Tibial artery (tissue), 4 donors: ENCODE measurements at regions not wholly inside any gene's neighbourhood (a gene's known extent, or its start where the extent isn't known, plus 50 kb on each side); places are given as distances from the start of the nearest gene placed in this dataset.

Experiments
- DNase-seq, 2 donors: peaks; one replicate each; pipeline ENCODE4 v3.0.0-alpha.2; 2019
- H3K27ac ChIP-seq, 2 donors: fragments of 200-600 bp; sonication (generic) in 1 of 2; 1 replicate in 1 of 2; 2 replicates in 1 of 2; pipeline ENCODE4 v1.5.1; 2018 to 2019; ENCODE audit warnings: mild to moderate bottlenecking in 1 of 2
- H3K27me3 ChIP-seq, 2 donors: fragments of 200-600 bp; sonication (generic) in 1 of 2; one replicate each; pipeline versions ENCODE4 v1.5.1 to v1.6.0; 2016 to 2019
- H3K36me3 ChIP-seq, 3 donors: fragments of 200-600 bp; sonication (generic) in 2 of 3; one replicate each; pipeline ENCODE4 v1.5.1; 2016 to 2019; ENCODE audit warnings: mild to moderate bottlenecking in 2 of 3
- H3K4me1 ChIP-seq, 4 donors: fragments of 200-600 bp; sonication (generic) in 2 of 4; 1 replicate in 3 of 4; 2 replicates in 1 of 4; pipeline ENCODE4 v1.5.1; 2016 to 2019
- H3K4me3 ChIP-seq, 2 donors: fragments of 200-600 bp; sonication (generic) in 1 of 2; 1 replicate in 1 of 2; 2 replicates in 1 of 2; pipeline ENCODE4 v1.5.1; 2018 to 2019; ENCODE audit warnings: mild to moderate bottlenecking in 2 of 2
- H3K9me3 ChIP-seq, 3 donors: fragments of 200-600 bp; sonication (generic) in 1 of 3; one replicate each; pipeline ENCODE4 v1.5.1; 2016 to 2019
- intact Hi-C: fragments of 100-400 bp; cut with DNase I; formaldehyde crosslinking; loops from one replicate; pipeline ENCODE4 v1.15.0; 2023; ENCODE audit warnings: low total_unique reads
- TF ChIP-seq, protein P1 (sequence below), 2 experiments: fragments of 200-600 bp in 1 of 2; fragments of 450-650 bp in 1 of 2; IDR thresholded peaks; one replicate each; pipeline ENCODE4 v1.5.1; 2017 to 2019; ENCODE audit warnings: antibody characterized with exemption in 2 of 2, mild to moderate bottlenecking in 1 of 2, moderate library complexity in 1 of 2

GRCh38 chr2:56084111-56084901, 99.5 kb upstream of the CCDC85A start:
- Histone ChIP-seq H3K4me3 (no peak overlapping the region), H3K9me3 (no peaks in the 10 kb centered on the region), H3K27me3 (no peaks in the 10 kb centered on the region), H3K4me1 (no peaks in the 10 kb centered on the region), H3K36me3 (no peaks in the 10 kb centered on the region), H3K27ac (no peak overlapping the region)
- no peak for DNase-seq
- TF ChIP-seq, protein P1, sequence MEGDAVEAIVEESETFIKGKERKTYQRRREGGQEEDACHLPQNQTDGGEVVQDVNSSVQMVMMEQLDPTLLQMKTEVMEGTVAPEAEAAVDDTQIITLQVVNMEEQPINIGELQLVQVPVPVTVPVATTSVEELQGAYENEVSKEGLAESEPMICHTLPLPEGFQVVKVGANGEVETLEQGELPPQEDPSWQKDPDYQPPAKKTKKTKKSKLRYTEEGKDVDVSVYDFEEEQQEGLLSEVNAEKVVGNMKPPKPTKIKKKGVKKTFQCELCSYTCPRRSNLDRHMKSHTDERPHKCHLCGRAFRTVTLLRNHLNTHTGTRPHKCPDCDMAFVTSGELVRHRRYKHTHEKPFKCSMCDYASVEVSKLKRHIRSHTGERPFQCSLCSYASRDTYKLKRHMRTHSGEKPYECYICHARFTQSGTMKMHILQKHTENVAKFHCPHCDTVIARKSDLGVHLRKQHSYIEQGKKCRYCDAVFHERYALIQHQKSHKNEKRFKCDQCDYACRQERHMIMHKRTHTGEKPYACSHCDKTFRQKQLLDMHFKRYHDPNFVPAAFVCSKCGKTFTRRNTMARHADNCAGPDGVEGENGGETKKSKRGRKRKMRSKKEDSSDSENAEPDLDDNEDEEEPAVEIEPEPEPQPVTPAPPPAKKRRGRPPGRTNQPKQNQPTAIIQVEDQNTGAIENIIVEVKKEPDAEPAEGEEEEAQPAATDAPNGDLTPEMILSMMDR (IDR thresholded peaks at IDR 0.05): no peak
- intact Hi-C loops: no loop called here

DNA sequence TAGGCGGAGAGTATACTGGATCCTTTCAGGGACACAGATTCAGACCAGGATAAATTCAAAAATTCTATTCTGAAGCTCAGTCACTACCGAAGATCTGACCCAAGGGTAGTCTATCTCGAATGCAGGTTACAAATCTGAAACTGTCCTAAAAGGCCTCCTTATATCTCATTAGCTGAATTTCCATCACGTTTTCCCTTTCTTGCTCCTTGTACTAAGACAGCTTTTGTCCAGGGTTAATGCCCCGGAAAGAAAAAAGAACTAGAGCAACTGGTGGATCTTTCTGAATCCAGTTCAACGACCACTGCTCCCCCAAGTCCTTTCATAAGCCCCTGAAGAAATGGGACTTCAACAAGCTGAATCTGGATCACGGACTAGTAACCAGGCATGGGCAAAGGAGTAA, 97.5 kb upstream of the CCDC85A start:
- intact Hi-C loops: no loop called here

GRCh38 chr2:56088411-56088810, 95.4 kb upstream of the CCDC85A start:
- TF ChIP-seq, protein P1 (IDR thresholded peaks at IDR 0.05): no peak
- Histone ChIP-seq H3K27me3 (no peaks in the 10 kb centered on the region), H3K9me3 (no peaks in the 10 kb centered on the region), H3K27ac (no peak overlapping the region), H3K36me3 (no peaks in the 10 kb centered on the region), H3K4me1 (no peaks in the 10 kb centered on the region), H3K4me3 (no peak overlapping the region)
- intact Hi-C loops: no loop called here
- DNase-seq: no peak

More for the DNA sequence above, 97.5 kb upstream of the CCDC85A start:
- DNase-seq: no peak
- no peaks in the 10 kb centered on the region for H3K9me3 ChIP-seq
- H3K4me1 ChIP-seq: no peaks in the 10 kb centered on the region
- H3K4me3 ChIP-seq: no peak overlapping the region
- no peaks in the 10 kb centered on the region for H3K36me3 ChIP-seq
- no peak overlapping the region for H3K27ac ChIP-seq
- TF ChIP-seq, protein P1 (IDR thresholded peaks at IDR 0.05): no peak
- H3K27me3 ChIP-seq: no peaks in the 10 kb centered on the region

- no peak overlapping the region for H3K4me3 ChIP-seq
- no peaks in the 10 kb centered on the region for H3K4me1 ChIP-seq
- intact Hi-C loops: no loop called here
- H3K27ac ChIP-seq: no peak overlapping the region
- no peaks in the 10 kb centered on the region for H3K9me3 ChIP-seq
- TF ChIP-seq, protein P1 (IDR thresholded peaks at IDR 0.05): no peak
- H3K36me3 ChIP-seq: no peaks in the 10 kb centered on the region
- DNase-seq: no peak
- H3K27me3 ChIP-seq: no peaks in the 10 kb centered on the region
Measured at GRCh38 chr2:56089931-56090330, 93.9 kb upstream of the CCDC85A start.

GRCh38 chr2:56099963-56100362, 83.8 kb upstream of the CCDC85A start:
- Histone ChIP-seq H3K4me1 (peaks cover 0 to 5% (median 0%) of the 10 kb centered on the region in 4 donors), H3K9me3 (no peaks in the 10 kb centered on the region), H3K27ac (no peak overlapping the region), H3K36me3 (no peaks in the 10 kb centered on the region), H3K4me3 (no peak overlapping the region), H3K27me3 (no peaks in the 10 kb centered on the region)
- DNase-seq: no peak
- TF ChIP-seq, protein P1 (IDR thresholded peaks at IDR 0.05): no peak
- intact Hi-C loops: no loop called here
